SW480 (cell line): ENCODE measurements at regions not wholly inside any gene's neighbourhood (a gene's known extent, or its start where the extent isn't known, plus 50 kb on each side); places are given as distances from the start of the nearest gene placed in this dataset.

Source experiments
- DNase-seq: peaks from one replicate; pipeline ENCODE4 v3.0.0-alpha.2; 2016; ENCODE audit warnings: low spot score

DNA sequence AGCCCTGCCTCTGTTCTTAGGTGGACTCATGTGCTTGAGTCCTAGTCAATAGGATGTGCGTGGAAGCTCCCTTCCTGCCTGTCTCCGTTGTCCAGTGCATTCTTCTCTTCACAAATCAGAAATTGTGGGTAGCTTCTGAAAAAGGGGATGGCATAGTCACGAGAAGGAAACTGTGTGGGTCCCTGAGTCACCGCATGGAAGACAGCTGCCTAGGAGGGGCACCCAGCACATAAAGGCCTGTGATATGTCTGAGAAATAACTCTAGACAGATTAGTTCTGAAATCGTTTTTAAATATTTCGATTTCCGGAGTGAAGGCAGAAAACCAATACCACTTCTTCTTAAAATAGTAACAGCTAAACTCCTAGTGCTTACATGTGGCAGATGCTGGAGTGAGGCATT is 974.4 kb downstream of the BCL11B start:
- DNase-seq = no peak

- no peak for DNase-seq
These were observed 973.3 kb downstream of the BCL11B start for GRCh38 chr14:98298481-98299244.

- DNase-seq = no peak
These were observed 970.3 kb downstream of the BCL11B start for GRCh38 chr14:98301681-98302080.

GRCh38 chr14:98304574-98304973 is 967.4 kb downstream of the BCL11B start:
- DNase-seq = no peak

DNA sequence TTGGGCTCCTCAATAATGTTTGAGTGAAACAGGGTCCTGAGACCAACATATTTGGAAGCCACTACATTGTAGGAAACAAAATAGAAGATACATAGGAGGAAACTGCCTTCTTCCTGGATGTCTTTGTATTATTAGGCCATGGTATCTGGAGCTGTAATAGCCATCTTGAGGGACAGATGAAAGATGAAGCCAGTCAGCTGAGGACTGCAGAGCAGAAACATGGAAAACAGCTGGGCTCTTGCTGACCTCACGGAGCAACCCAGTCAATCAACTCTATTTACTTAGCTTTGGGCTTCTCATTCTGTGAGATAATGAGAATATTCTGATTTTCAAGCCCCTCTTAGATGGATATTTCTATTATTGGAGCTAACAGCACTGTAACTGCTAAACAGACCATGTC is 962.4 kb downstream of the BCL11B start:
- no peak for DNase-seq

- DNase-seq = no peak
These were observed 960.0 kb downstream of the BCL11B start for GRCh38 chr14:98312006-98312405.

DNA sequence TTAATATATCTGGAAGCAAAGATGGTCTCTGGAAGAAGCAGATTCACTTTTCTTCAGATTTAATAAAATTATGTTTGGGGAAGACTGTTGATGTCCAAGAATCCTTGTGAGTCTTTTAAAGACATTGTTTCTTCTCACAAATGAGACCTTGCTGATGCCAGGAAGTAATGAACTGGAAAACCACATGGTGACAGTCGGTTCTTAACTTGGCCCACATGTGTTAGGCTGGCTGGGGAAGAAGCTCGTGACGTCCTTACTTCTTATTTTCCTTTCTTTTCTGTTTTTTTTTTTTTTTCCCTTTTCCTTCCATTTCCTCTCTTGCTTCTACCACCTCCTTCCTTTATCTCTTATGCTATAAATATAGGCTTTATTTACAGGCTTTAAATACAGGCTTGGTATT is 950.2 kb downstream of the BCL11B start:
- DNase-seq = no peak

DNA sequence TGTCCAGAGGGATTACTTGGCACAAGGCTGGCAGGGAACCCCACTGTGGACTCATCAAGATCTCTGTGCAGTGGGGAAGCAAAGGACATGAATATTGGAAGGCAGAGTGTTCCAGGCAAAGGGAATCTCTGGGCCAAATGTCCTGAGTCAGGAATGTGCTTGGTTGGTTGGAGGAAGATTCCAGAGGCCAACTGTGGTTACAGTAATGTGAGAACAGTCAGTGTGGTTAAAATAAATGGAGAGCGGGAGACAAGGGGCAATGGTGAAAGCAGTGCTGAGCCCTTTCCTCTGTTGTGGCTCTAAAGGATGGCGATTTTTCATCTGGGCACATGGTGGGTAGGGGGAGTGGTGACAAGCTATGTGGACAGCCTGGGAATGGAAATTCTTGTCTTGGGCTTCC is 948.2 kb downstream of the BCL11B start:
- DNase-seq = peak; percentile 35

- DNase-seq = no peak
These were observed 946.2 kb downstream of the BCL11B start for GRCh38 chr14:98325761-98326160.

DNA sequence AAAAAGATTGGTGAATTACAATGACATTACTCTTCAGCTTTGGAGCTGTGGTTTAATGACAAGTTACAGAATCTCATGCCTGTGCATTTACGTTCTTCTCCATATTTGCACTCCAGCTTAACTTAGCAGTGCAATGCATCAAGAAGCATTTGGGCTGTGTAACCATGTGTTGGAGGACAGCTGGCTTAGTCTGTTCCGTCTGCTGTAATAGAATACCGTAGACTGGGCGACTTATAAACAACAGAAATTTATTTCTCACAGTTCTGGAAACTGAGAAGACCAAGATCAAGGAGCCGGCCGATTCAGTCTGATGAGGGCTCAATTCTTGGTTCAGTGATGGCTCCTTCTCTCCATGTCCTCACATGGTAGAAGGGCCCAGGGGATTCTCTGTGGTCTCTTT is 943.5 kb downstream of the BCL11B start:
- DNase-seq = no peak

DNA sequence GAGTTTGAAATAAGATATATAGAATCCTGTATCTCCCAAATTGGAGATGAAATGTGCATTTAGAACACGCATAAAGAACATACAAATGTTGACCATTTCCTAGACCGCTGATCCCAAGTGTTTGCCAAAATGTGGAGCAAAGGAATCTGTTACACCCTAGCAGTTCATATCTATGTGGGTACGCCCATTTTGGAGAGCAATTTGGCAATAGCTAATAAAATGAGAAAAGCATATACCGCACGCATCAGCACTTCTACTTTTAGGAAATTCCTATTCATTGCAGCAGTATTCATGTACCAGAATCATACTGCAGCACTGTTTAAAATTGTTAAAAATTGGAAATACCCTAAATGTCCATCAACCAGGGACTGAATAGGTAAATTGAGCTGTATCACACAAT is 937.8 kb downstream of the BCL11B start:
- DNase-seq = no peak

DNA sequence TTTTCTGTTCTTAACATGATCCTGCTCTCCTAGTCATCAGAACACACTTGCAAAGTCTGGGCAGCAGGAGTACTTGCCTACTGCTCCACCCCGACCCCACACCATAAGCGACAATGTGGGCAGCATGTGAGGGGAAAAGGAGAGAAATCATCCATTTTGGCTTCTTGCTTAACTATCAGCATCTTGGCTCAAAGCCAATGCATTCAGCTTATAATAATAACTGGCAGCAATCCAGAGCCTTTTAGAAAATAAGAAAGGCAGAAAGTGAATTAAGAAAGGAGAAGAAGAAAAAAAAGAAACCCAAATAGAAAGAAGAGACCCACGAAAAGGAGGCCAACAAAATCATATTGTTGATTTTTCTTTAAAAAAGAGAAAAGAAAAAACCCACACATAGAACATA is 930.8 kb downstream of the BCL11B start:
- DNase-seq = no peak

GRCh38 chr14:98345161-98345560 is 926.8 kb downstream of the BCL11B start:
- DNase-seq = peak; percentile 16

- no peak for DNase-seq
These were observed 924.3 kb downstream of the BCL11B start for GRCh38 chr14:98347686-98348085.

DNA sequence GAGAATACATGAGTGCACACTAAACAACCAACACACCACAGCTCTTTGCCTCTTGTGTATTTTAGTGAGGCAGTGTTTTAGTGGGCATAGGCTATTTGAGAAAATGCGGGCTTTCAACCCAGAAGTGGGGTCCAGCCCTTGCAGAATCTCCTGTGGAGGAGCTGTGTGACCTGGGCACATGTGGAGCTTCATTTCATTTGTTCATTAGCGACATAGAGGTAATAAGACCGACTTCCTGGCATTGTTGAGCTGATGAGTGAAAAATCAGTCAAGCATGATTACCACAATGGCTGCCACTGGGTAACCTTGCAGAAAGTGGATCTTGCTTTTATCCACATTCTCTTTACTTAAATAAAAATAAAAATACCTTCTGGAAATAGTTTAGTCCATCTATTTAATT is 923.5 kb downstream of the BCL11B start:
- no peak for DNase-seq

DNA sequence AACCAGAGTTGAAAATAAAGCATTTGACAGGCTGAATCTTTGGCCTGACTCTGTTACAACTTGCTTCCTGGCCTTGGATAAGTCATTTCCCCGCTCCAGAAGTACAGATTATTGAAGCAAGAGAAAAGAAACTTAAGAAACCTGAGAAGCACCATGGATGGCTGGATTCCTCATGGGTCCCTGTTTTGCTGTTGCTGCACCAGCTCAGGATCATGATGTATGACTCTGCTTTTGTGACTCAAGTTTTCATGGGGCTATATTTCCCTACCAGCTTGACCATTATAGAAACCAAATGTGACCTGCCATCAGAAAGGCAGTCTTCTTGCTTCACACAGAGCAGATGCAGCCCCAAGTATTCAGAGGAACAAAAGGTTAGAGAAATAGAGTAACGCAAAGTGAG is 921.8 kb downstream of the BCL11B start:
- no peak for DNase-seq

DNA sequence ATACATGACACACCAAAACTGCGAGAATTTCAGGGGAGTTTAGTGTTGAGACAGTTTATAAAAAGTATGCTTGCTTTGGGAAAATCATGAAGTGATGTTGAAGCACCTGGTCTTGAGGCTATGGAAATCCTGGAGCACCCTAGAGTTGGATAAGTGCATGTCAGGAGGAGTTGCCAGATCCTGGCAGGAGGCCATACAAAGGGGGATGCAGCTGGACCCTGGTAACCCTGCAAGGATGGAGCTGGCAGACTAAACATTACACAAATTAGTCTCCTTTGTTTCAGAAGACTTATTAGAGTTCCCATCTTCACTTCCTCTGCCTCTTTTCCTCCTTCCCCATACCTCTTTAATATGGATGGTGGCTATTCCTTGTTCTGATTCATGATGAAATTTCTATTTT is 907.0 kb downstream of the BCL11B start:
- DNase-seq = no peak

DNA sequence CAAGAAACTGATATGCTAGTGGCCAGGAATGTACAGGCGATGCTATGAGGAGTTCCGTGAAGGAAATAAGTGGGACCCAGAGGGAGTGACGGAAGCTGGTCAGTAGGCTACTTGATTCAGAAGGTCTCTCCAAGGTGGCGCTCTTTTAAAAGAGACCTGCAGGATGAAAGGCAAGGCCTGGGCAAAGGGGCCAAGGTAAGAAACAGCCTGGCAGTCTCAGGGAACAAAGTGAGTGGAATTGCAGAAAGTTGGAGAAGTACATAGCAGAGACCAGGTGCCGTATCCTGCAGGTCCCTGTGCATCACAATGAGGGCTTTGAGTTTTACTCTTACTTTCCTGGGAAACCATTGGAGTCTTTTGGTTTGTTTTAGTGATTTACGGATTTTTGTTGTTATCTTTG is 905.6 kb downstream of the BCL11B start:
- DNase-seq = no peak

GRCh38 chr14:98368221-98368620 is 903.8 kb downstream of the BCL11B start:
- DNase-seq = no peak

- DNase-seq = no peak
These were observed 903.1 kb downstream of the BCL11B start for GRCh38 chr14:98368916-98369315.

DNA sequence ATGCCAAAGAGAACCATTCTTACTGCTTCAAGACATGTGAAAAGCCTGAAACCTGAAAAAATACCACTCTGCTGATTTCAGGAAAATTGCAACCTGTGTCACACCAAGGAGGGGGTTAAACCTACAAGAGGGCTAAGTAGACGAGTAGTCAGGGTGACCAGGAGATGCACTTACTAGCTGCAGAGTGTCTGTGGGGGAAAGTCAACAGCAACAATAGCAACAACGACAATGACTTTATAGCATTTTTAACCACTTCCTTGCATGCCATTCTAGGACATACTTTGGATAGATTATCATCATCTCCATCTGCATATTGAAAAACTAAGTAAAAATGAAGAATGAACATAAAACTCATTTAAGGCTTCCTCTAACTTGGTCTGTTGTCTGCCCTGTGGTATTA is 902.7 kb downstream of the BCL11B start:
- DNase-seq = no peak

DNA sequence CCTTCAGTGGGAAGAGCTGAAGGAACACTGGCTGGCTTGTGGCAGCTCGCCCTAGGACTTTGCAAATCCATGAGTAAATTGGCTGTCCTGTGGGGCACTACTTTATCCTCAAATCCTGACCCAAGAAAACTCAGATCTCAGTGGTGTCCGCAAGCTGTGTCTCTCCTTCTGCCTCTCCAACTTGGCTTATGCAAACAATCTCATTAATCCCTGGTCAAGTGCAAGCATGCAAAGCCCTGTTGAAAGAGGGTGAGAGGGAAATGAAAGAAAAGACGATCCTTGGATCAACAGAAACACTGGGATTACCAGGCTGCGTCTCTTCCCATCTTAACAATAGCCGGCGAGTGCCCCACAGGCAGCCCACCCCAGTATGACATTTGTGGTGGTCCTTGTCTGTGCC is 901.6 kb downstream of the BCL11B start:
- no peak for DNase-seq

DNA sequence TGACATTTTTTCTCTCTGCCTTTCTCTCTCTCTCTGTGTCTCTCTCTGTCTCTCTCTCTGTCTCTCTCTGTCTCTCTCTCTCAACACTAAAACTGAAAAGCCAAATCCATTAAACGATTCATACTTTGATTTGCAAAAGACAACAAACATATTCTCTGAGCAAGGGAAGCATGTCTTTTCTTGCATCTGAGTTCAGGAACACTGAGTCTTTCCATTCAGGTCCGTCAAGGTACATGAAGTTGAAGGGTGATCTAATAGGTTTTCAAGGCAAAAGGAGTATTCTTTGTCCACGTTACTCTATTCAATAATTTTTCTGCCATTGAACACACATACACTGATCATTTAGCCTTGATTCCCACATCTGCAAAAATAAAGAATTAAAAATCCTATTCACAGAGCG is 900.9 kb downstream of the BCL11B start:
- DNase-seq = no peak

DNA sequence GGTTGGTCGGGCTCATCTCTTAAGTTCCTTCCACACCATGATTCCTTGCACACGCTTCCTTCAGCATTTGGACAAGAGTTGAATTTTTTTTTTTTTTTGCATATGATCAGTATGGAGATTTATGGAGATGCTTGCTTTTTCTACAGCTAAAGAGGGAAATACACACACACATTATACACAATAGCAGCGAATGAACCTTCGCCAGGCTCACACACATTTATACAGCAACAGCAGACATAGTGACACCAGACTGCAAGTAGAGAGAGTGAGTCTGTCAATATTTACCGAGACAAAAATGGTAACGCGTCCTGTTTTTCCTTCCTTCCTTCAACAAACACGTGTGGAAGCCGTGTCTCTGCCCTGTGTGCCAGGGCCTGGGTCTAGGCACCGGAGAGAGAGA is 897.9 kb downstream of the BCL11B start:
- DNase-seq = no peak

- no peak for DNase-seq
These were observed 896.4 kb downstream of the BCL11B start for GRCh38 chr14:98375566-98375965.
